ENCODE measurements at regions not wholly inside any gene's neighbourhood (a gene's known extent, or its start where the extent isn't known, plus 50 kb on each side); places are given as distances from the start of the nearest gene placed in this dataset.

DNA sequence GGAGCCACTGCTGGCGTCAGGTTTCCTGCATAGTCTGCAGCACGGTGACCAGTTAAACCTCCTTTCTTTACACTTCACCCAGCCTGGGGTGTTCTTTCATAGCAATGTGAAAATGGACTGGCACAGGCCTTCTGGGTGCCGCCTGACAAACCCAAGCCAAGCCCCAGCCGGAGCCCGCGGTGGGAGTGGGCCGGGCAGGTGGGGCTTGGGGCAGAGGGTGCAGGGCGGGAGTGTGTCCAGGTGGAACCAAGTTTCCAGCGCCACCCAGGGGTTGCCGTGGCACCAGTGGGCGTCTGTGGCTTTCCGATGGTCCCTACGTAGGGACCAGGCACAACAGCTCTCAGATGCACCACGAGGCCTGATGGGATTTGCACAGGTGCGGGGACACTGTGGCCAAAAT lies 75.8 kb downstream of the RTP5 start:
- TF ChIP-seq, protein P1, sequence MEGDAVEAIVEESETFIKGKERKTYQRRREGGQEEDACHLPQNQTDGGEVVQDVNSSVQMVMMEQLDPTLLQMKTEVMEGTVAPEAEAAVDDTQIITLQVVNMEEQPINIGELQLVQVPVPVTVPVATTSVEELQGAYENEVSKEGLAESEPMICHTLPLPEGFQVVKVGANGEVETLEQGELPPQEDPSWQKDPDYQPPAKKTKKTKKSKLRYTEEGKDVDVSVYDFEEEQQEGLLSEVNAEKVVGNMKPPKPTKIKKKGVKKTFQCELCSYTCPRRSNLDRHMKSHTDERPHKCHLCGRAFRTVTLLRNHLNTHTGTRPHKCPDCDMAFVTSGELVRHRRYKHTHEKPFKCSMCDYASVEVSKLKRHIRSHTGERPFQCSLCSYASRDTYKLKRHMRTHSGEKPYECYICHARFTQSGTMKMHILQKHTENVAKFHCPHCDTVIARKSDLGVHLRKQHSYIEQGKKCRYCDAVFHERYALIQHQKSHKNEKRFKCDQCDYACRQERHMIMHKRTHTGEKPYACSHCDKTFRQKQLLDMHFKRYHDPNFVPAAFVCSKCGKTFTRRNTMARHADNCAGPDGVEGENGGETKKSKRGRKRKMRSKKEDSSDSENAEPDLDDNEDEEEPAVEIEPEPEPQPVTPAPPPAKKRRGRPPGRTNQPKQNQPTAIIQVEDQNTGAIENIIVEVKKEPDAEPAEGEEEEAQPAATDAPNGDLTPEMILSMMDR (IDR thresholded peaks at IDR 0.05; ENCODE audit: low read depth, low read length) = no peak
- Histone ChIP-seq H3K9me3 (0 out of 2 replicates have a peak, but pooled peaks cover 3% of the 10 kb centered on the region), H3K4me1 (no peaks in the 10 kb centered on the region), H3K4me3 (ENCODE audit: low read depth, low read length) (no peak overlapping the region), H3K27me3 (no peaks in the 10 kb centered on the region), H3K36me3 (no peaks in the 10 kb centered on the region)
- no peak for DNase-seq

DNA sequence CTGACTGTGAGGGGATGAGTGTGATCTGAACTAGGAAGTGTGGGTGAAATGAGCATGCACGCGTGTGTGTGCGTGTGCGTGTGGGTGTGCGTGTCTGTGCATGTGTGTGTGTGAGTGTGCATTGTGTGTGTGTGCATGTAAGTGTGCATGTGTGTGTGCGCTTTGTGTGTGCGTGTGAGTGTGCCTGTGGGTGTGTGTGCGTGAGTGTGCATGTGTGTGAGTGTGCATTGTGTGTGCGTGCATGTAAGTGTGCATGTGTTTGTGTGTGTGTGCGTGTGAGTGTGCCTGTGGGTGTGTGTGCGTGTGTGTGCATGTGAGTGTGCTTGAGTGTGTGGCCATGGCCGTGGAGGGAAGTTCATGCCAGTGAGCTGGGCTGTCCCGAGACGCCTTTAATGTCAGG lies 76.3 kb downstream of the RTP5 start:
- DNase-seq = no peak
- Histone ChIP-seq H3K4me1 (no peaks in the 10 kb centered on the region), H3K4me3 (ENCODE audit: low read depth, low read length) (no peak overlapping the region), H3K36me3 (no peaks in the 10 kb centered on the region), H3K27me3 (no peaks in the 10 kb centered on the region), H3K9me3 (no peaks in the 10 kb centered on the region)
- TF ChIP-seq, protein P1 (IDR thresholded peaks at IDR 0.05; ENCODE audit: low read depth, low read length) = no peak

DNA sequence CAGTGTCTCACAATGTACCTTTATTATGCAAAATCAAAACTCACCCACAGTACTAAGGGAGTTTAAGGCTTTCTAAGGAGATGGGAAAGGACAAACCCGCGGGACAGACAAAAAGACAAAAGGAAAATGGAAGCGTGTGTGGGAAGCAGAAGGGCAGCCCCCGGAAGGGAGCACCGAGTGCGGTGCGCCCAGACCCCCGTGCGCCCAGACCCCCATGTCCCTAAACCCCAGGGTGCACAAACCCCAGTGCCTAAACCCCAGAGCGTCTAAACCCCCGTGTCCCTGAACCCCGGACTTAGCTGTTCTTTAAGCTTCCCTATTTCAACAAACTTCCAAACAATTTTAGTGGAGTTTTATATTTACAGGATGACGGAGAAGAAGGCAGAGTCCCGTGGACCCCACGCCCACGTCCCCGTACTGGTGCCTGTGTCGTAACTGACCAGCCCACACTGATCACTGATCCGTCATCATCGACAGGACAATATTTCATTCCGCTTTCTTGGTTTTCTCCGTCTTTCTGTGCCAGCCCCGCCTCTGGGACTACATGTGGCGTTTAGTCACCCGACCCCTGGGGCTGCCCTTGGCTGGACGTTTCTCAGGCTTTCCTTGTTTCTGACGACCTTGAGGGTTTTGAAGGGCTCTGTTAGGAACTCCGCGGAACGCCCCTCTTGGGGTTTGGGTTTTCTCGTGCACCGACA lies 76.9 kb downstream of the RTP5 start:
- Histone ChIP-seq H3K27me3 (0 out of 2 replicates have a peak, but pooled peaks cover 4% of the 10 kb centered on the region), H3K4me1 (no peaks in the 10 kb centered on the region), H3K36me3 (no peaks in the 10 kb centered on the region), H3K9me3 (no peaks in the 10 kb centered on the region), H3K4me3 (ENCODE audit: low read depth, low read length) (no peak overlapping the region)
- no peak for DNase-seq
- TF ChIP-seq, protein P1 (IDR thresholded peaks at IDR 0.05; ENCODE audit: low read depth, low read length) = no peak

DNA sequence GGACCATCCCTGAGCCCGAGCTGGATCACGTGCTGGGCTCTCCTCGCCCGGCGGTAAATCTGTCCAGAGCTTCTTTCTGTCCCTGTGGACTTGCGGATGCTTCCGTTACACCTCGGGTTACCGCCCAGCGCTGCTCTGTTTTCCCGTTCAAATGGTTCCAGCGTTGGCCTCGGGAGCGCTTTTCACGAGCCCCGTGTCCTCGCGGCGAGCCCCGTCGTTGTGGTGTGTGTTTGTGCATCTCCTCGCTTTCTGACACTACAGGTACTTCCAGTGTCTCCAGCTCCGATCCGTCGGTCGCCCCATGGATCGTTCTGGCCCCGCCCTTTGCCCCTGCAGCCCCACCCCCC lies 77.4 kb downstream of the RTP5 start:
- Histone ChIP-seq H3K9me3 (no peaks in the 10 kb centered on the region), H3K4me3 (ENCODE audit: low read depth, low read length) (no peak overlapping the region), H3K36me3 (no peaks in the 10 kb centered on the region), H3K4me1 (no peaks in the 10 kb centered on the region), H3K27me3 (0 out of 2 replicates have a peak, but pooled peaks cover 4% of the 10 kb centered on the region)
- DNase-seq = no peak
- TF ChIP-seq, protein P1 (IDR thresholded peaks at IDR 0.05; ENCODE audit: low read depth, low read length) = no peak

DNA sequence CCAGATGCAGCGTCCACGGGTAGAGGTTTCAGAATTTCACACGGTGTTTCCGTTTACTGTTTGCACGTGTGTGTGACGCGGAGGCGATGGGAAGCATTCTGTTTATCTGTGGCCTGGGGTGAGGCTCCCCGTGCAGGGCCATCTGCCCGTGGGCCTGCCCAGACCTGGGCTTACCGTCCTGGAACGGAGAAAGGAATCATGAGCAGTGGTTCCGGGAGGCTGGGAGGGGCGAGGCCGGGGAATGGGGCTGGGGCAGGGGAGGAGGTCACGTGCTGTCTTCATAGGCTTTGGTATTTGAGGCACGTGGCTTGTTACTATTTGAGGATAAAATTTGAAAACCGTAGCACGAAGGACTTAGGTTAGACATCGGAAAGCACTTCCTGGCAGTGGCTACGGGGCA lies 77.9 kb downstream of the RTP5 start:
- TF ChIP-seq, protein P1 (IDR thresholded peaks at IDR 0.05; ENCODE audit: low read depth, low read length) = no peak
- Histone ChIP-seq H3K4me3 (ENCODE audit: low read depth, low read length) (no peak overlapping the region), H3K27me3 (0 out of 2 replicates have a peak, but pooled peaks cover 4% of the 10 kb centered on the region), H3K4me1 (no peaks in the 10 kb centered on the region), H3K9me3 (no peaks in the 10 kb centered on the region), H3K36me3 (no peaks in the 10 kb centered on the region)
- DNase-seq = no peak

DNA sequence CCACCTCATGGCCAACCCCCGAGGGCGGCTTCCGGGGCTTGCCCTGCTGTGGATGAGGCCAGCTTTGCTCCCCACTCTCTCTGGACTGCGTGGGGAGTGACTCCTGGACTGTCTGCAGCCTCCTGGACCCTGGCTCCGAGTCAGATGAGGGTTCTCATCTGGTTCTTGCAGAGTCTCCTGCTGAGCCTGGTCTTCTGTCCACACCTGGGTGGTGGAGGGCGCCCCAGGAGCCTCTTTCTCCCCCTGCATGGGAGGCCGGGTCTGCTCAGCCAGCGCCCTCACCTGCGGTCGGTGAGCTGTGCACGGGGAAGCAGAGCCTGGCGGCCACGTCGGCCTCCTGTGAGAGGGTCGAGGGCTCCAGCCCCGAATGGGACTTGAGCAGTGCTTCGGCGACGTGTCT lies 78.3 kb downstream of the RTP5 start:
- H3K36me3 ChIP-seq = no peaks in the 10 kb centered on the region
- TF ChIP-seq, protein P1 (IDR thresholded peaks at IDR 0.05; ENCODE audit: low read depth, low read length) = no peak
- H3K4me3 ChIP-seq (ENCODE audit: low read depth, low read length) = no peak overlapping the region
- H3K9me3 ChIP-seq = no peaks in the 10 kb centered on the region
- H3K27me3 ChIP-seq = 0 out of 2 replicates have a peak, but pooled peaks cover 4% of the 10 kb centered on the region
- no peak for DNase-seq
- H3K4me1 ChIP-seq = no peaks in the 10 kb centered on the region

All from BE2C (cell line).